SU-DHL-6 (cell line): ENCODE measurements at regions not wholly inside any gene's neighbourhood (a gene's known extent, or its start where the extent isn't known, plus 50 kb on each side); places are given as distances from the start of the nearest gene placed in this dataset.

Experiments
- EZH2phosphoT487 ChIP-seq: fragments of 200-600 bp; sonication (generic), shearing (Covaris generic); conservative IDR thresholded peaks from 2 replicates; pipeline ENCODE4 v1.6.1; 2018; ENCODE audit warnings: mild to moderate bottlenecking, antibody characterized with exemption, low read length, moderate library complexity, mixed read lengths
- TF ChIP-seq, protein P1 (sequence below): fragments of 200-600 bp; sonication (generic); IDR thresholded peaks from one replicate; pipeline ENCODE4 v1.5.1; 2017; ENCODE audit warnings: antibody characterized with exemption, mild to moderate bottlenecking, low read length, moderate library complexity; ENCODE audit not compliant: insufficient read depth, poor library complexity, severe bottlenecking

DNA sequence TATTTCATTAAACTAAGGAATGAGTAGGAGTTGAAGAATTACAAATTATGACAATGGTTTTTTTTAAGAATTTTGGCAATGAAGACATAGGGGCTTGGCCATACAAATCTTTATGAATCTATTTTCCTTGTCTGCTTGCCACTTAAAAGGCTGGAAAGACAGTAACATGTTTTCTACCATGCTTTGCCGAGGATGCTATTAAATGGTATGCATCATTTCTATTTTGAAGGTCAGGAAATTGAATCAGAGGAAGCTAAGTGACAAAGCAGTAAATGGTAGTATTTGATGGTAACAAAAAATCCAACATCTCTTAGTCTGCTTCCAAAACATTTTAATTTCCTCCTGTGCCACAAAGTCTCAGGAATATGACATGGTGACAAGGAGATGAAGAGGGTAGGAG, 287.2 kb downstream of the RFPL4B start:
- TF ChIP-seq, protein P1, sequence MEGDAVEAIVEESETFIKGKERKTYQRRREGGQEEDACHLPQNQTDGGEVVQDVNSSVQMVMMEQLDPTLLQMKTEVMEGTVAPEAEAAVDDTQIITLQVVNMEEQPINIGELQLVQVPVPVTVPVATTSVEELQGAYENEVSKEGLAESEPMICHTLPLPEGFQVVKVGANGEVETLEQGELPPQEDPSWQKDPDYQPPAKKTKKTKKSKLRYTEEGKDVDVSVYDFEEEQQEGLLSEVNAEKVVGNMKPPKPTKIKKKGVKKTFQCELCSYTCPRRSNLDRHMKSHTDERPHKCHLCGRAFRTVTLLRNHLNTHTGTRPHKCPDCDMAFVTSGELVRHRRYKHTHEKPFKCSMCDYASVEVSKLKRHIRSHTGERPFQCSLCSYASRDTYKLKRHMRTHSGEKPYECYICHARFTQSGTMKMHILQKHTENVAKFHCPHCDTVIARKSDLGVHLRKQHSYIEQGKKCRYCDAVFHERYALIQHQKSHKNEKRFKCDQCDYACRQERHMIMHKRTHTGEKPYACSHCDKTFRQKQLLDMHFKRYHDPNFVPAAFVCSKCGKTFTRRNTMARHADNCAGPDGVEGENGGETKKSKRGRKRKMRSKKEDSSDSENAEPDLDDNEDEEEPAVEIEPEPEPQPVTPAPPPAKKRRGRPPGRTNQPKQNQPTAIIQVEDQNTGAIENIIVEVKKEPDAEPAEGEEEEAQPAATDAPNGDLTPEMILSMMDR, result no peak
- TF ChIP-seq EZH2phosphoT487, result no peak
